ENCODE measurements at regions not wholly inside any gene's neighbourhood (a gene's known extent, or its start where the extent isn't known, plus 50 kb on each side); places are given as distances from the start of the nearest gene placed in this dataset.

- TF ChIP-seq EP300 (IDR thresholded peaks at IDR 0.05; ENCODE audit: borderline replicate concordance in 1 of 2, control insufficient read depth in 1 of 2, low read depth in 2 of 2, low read length in 2 of 2) = no peak
- no peak for TF ChIP-seq NR2C2 (IDR thresholded peaks at IDR 0.05; ENCODE audit: borderline replicate concordance, control insufficient read depth, insufficient read length, low read depth)
- TF ChIP-seq, protein P1, sequence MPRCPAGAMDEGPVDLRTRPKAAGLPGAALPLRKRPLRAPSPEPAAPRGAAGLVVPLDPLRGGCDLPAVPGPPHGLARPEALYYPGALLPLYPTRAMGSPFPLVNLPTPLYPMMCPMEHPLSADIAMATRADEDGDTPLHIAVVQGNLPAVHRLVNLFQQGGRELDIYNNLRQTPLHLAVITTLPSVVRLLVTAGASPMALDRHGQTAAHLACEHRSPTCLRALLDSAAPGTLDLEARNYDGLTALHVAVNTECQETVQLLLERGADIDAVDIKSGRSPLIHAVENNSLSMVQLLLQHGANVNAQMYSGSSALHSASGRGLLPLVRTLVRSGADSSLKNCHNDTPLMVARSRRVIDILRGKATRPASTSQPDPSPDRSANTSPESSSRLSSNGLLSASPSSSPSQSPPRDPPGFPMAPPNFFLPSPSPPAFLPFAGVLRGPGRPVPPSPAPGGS (IDR thresholded peaks at IDR 0.05; ENCODE audit: borderline replicate concordance, insufficient read depth, low read depth, low read length, poor library complexity, severe bottlenecking) = no peak
- TF ChIP-seq POLR2AphosphoS5 (IDR thresholded peaks at IDR 0.05; ENCODE audit: low read length) = no peak
Measured at GRCh38 chr13:38483623-38484022, 134.0 kb downstream of the UFM1 start.

All from GM12878 (cell line).